HG03558 (cell line): ENCODE measurements at regions not wholly inside any gene's neighbourhood (a gene's known extent, or its start where the extent isn't known, plus 50 kb on each side); places are given as distances from the start of the nearest gene placed in this dataset.

ENCODE experiments used
- ATAC-seq: cut with Tn5 transposase; IDR thresholded peaks from one replicate; pipeline ENCODE4 v1.9.1; 2021; ENCODE audit warnings: moderate number of reproducible peaks; ENCODE audit not compliant: unreplicated experiment; ENCODE audit errors: extremely low read depth

- no peak for ATAC-seq
These were observed 87.8 kb downstream of the KLF12 start for GRCh38 chr13:74046431-74046830.

DNA sequence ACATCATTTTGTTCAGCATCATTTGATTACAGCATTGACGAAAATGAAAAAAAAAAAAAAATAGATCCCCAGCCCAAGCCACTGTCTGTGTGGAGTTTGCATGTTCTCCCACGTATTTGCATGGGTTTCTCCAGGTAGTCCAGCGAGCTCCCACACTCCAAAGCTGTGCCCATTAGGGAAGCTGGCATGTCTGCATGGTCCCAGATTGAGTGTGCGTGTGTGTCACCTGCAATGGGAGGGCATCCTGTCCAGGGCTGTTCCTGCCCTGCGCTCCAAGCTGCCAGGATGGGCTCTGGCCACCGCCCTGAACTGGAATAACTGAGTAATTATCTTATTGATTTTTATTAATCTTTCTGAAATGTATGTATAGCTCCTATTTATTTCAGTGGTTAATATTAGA is 88.6 kb downstream of the KLF12 start:
- ATAC-seq = no peak

DNA sequence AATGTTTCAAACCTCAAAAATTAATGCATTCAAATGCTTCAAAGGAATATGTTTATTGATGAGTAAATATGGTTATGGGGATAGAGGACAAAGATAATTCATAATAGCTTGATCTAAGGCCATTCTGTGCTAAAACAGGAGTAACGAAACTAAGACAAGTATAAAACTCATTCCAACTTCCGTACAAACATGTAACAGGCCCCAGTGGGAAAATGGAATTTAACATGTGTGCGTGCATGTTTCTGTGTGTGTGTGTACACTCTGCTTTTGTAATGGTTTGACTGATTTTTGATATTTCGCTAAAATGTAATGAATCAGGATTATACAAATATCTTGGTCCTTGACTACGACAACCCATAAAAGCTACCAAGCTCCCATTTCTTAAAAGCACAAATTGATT is 91.0 kb downstream of the KLF12 start:
- ATAC-seq = no peak

DNA sequence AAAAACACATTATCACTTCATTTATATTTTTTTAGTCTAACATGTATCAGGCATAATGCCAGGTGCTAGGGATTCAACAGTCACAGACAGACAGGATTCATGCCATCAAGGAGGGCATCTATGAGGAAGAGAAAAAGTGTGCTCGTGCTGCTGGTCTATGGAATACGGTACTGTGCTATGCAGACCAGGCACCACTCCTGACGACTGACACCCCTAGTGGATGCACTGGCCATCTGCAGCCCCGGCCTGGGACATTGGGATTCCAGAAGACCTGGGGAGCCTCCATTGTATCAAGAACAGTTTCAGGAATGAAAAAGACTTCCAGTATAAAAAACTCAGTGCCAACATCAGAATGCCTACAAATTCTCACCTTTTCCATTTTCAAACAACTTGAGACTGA is 94.0 kb downstream of the KLF12 start:
- ATAC-seq = peak; percentile 66

- no peak for ATAC-seq
These were observed 94.5 kb downstream of the KLF12 start for GRCh38 chr13:74039667-74040066.

- ATAC-seq = no peak
These were observed 95.0 kb downstream of the KLF12 start for GRCh38 chr13:74039154-74039553.

- no peak for ATAC-seq
These were observed 96.4 kb downstream of the KLF12 start for GRCh38 chr13:74037762-74038161.

- ATAC-seq = no peak
These were observed 97.8 kb downstream of the KLF12 start for GRCh38 chr13:74036373-74036772.

- ATAC-seq = no peak
These were observed 98.3 kb downstream of the KLF12 start for GRCh38 chr13:74035896-74036295.

- ATAC-seq = no peak
These were observed 101.9 kb downstream of the KLF12 start for GRCh38 chr13:74032325-74032724.

DNA sequence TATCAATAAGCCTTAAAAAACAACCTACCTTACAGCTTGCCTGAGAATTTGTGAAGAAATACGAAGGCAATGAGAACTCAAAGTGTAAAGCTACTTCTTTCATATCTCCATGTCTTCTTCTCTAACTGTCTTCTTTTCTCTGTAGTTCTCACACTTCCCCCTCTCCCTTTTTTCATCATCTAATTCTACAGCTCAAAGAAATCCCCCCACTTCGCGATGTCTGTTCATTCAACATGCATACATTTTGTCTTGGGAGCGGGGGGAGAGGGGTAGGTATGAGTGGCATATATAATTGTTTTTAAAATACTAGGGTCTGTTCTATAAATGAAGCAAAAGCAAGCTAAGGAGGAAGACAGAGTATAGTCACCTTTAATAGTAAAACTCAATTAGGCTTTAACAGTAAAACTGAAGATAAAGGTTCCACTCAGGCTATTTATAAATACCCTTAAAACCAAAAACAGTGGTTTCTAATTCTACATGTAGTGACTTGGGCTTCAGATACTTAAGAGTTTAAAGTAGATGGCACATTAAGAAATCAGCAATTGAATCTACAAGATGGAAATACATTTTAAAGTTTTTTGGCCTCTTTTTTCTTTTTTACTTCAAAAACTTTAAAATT is 106.9 kb downstream of the KLF12 start:
- ATAC-seq = peak; percentile 25

DNA sequence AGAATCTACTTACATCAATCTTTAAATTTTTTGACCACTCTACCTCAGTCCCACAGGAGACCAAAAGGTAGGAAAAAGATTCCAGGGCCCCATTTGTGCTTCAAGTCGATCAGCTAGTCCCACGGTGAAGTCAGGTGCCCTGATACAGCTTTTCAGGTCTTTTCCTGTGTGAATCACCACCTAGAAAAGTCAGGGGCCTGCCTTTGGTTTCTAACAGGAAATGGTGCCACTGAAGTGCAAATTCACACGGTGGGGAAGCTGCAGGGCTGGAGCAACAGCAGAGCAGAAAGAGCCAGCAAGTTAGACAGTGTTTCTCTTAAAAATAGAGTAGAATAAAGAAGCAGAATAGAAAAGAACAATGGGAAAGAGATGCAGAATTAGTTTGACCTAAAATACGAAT is 107.5 kb downstream of the KLF12 start:
- ATAC-seq = peak; percentile 83

GRCh38 chr13:74025369-74025768 is 108.8 kb downstream of the KLF12 start:
- ATAC-seq = no peak

DNA sequence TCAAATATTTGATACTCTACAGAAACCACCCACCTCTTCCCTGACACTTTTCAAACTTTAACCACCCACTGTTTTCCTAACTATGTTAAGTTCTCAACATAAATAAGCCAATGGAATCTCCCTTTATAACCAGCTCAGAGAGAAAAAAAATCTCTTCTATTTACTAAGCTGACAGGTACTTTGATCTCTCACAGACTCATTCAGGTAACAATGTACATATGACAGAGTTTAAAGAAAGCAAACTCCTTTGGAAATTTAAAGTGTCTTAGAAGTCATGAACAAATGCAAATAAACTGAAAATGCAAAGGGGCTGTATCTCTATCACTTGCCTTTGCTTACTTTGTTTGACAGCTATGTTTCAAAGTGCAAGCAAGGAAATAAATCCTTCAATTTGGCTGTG is 109.3 kb downstream of the KLF12 start:
- no peak for ATAC-seq

DNA sequence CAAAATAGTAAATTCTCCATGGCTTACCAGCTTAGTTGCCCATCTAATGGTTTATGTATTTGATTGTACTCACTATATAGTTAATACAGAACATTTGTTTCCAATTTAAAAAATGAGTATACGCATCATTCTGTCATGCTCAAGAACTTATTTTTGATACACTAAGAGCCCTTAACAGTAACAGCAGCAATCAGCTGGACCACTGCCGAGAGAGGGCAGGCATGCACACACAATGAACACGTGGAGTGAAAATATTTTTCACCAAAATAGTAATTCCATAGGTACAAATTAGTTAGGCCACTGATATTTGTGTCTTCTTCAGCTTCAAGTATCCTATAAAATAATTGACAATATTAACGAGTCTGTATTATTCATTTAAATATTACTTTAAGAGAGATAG is 109.9 kb downstream of the KLF12 start:
- no peak for ATAC-seq

DNA sequence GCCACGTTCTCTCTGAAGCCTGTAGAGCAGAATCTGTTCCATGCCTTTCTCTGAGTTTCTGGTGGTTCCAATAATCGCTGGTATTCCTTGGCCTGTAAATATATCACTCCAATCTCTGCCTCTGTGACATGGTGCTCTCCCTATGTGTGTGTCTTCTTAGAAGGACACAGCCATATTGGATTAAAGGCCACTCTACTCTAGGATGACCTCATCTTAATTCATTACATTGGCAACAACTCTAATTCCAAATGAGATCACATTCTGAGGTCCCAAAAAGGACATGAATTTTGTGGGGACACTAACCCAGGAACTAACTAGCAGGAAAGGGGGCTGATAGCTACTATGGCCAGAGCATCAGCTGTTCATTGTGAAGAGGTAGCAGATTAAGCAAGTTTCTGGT is 110.7 kb downstream of the KLF12 start:
- no peak for ATAC-seq

DNA sequence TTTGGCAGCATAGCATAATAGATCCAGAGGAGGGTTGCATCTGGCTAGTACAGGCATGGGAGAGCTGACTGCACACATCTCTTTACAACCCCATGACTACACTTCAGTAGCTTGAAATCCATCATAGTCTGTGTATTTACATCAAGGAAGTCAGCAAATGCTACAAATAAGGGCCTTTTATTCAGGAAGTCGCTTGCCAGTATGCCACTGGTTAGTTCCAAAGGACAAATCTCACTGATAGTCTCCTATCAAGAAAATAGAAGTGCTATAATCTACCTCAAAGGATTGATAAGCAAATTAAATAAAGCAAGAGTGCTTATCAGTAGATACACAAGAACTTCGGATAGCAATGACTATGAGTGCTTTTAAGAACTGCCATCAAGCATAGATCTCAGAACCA is 112.7 kb downstream of the KLF12 start:
- ATAC-seq = no peak

DNA sequence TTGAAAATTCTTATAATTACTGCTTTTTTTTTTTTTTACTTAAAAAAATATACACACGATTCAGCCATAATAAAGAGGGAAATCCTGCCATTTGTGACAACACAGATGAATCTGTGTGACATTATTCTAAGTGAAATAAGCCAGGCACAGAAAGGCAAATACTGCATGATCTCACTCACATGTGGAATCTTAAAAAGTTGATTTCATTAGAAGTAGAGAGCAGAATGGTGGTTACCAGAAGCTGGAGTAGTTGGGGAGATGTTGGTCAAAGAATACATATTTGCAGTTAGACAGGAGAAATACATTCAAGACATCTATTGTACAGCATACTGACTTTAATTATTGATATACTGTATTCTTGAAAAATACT is 116.2 kb downstream of the KLF12 start:
- ATAC-seq = no peak

- peak; percentile 47 for ATAC-seq
These were observed 116.7 kb downstream of the KLF12 start for GRCh38 chr13:74017301-74018061.

DNA sequence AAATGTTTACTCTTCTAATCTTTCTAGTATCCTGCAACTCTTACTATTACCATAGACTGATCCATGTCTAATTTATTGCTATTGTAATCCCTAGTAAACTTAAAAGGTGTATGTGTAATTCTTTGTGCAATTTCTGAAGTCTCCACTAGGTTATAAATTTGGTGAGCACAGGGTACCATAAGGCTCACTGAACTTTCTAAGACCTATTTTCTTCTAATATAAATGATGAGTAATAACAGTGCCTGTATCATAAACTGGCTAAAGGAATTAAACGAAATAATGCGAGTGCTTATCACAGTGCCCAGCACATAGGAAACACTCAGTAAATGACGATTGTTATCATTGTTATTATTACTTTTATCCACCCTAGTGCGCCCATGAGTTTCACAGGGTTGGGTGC is 119.1 kb downstream of the KLF12 start:
- ATAC-seq = no peak

DNA sequence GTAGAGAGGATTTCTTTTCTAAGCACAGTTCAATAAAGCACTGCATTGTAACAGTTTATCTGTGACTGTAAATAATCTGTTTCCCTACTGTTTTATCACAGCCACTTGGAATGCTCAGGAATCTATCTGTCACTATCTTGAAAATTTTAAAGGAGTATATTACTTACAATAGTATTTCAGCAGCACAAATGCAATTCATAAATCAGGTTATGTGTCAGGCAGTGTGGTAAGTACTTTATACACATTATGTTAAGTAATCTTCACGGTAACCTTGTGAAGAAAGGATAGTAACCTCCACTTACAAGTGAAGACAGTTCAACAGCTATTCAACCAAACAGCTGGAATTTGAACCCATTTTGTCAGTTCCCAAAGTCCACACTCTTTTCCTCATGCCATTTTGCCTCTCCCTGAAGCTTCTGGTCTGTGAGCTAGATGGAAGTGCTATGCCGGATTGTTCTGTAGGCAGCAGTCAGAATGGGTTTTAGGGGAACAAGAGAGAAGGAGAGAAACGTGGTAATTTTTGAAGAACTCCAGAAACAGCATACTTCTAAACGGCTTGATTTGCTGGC is 125.0 kb downstream of the KLF12 start:
- ATAC-seq = no peak

- ATAC-seq = no peak
These were observed 127.5 kb downstream of the KLF12 start for GRCh38 chr13:74006666-74007065.
